Fibroblast of villous mesenchyme (primary cell): ENCODE measurements at regions not wholly inside any gene's neighbourhood (a gene's known extent, or its start where the extent isn't known, plus 50 kb on each side); places are given as distances from the start of the nearest gene placed in this dataset.

ENCODE experiments used
- DNase-seq: peaks from one replicate; pipeline ENCODE4 v3.0.0-alpha.2; 2010; ENCODE audit warnings: low read depth
- H3K4me3 ChIP-seq: 2 replicates; pipeline ENCODE4 v1.5.1; 2011; ENCODE audit warnings: low read depth, mild to moderate bottlenecking, low read length
- CTCF ChIP-seq: IDR thresholded peaks from 2 replicates; pipeline ENCODE4 v1.5.1; 2012; ENCODE audit warnings: low read depth, mild to moderate bottlenecking, low read length; ENCODE audit not compliant: insufficient read depth

- TF ChIP-seq CTCF: no peak
- no peak overlapping the region for H3K4me3 ChIP-seq
- no peak for DNase-seq
These were observed 373.4 kb downstream of the IRX2 start for GRCh38 chr5:2378108-2378507.

GRCh38 chr5:2376486-2376885 lies 375.0 kb downstream of the IRX2 start:
- no peak for DNase-seq
- TF ChIP-seq CTCF: no peak
- H3K4me3 ChIP-seq: no peak overlapping the region

- no peak for TF ChIP-seq CTCF
- H3K4me3 ChIP-seq: no peak overlapping the region
- DNase-seq: no peak
These were observed 375.7 kb downstream of the IRX2 start for GRCh38 chr5:2375757-2376250.

- DNase-seq: no peak
- TF ChIP-seq CTCF: no peak
- no peak overlapping the region for H3K4me3 ChIP-seq
These were observed 376.2 kb downstream of the IRX2 start for GRCh38 chr5:2375291-2375690.

GRCh38 chr5:2374703-2375102 lies 376.8 kb downstream of the IRX2 start:
- no peak for DNase-seq
- H3K4me3 ChIP-seq: no peak overlapping the region
- TF ChIP-seq CTCF: no peak

- DNase-seq: no peak
- no peak for TF ChIP-seq CTCF
- H3K4me3 ChIP-seq: no peak overlapping the region
These were observed 377.8 kb downstream of the IRX2 start for GRCh38 chr5:2373631-2374030.

- no peak overlapping the region for H3K4me3 ChIP-seq
- no peak for TF ChIP-seq CTCF
- DNase-seq: no peak
These were observed 380.1 kb downstream of the IRX2 start for GRCh38 chr5:2371419-2371710.
